Brain microvascular endothelial cell (primary cell): ENCODE measurements at regions not wholly inside any gene's neighbourhood (a gene's known extent, or its start where the extent isn't known, plus 50 kb on each side); places are given as distances from the start of the nearest gene placed in this dataset.

ENCODE experiments used
- DNase-seq: peaks from one replicate; pipeline ENCODE4 v3.0.0-alpha.2; 2020
- H3K27ac ChIP-seq: fragments of 250-450 bp; sonication (Bioruptor Pico); 2 replicates; pipeline ENCODE4 v1.5.1; 2020; ENCODE audit warnings: mild to moderate bottlenecking, moderate library complexity
- H3K27me3 ChIP-seq: fragments of 250-450 bp; sonication (Bioruptor Pico); replicated peaks from 2 replicates; pipeline ENCODE4 v1.5.1; 2020; ENCODE audit warnings: mild to moderate bottlenecking
- H3K36me3 ChIP-seq: fragments of 250-450 bp; sonication (Bioruptor Pico); replicated peaks from 2 replicates; pipeline ENCODE4 v1.5.1; 2020; ENCODE audit warnings: mild to moderate bottlenecking
- H3K4me3 ChIP-seq: 2 replicates; pipeline ENCODE4 v1.5.1; 2011; ENCODE audit warnings: low read depth, mild to moderate bottlenecking, control low read depth, low read length, moderate library complexity
- in situ Hi-C: cut with HindIII; loops from 2 replicates; pipeline ENCODE4 v1.10.0; 2017; ENCODE audit warnings: low sequenced_read_pairs, low pct_ligation_motif_present
- TF ChIP-seq, protein P1 (sequence below): IDR thresholded peaks from 2 replicates; pipeline ENCODE4 v1.5.1; 2011; ENCODE audit warnings: low read depth, mild to moderate bottlenecking, moderate library complexity, low read length, control low read depth, inconsistent platforms; ENCODE audit errors: missing control alignments

DNA sequence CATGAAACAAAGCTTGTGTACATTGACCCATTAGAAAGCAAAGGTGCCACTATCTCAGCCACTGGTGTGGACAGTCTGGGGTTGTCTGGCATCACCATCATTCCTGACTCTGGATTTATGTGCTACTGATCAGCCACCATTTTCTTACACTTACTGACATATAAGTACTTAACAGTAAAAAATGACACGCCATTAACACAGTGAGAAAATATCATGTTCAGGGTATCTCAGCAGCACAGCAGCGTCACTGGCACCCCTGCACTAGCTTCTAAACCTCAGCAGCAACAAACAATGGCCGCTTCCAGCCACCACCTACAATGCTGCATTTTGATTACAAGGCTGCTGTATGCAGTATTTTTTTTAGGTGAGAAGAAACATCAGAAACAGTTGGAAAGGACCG lies 253.4 kb upstream of the HDAC4 start:
- Histone ChIP-seq H3K27me3 (no peaks in the 10 kb centered on the region), H3K36me3 (no peaks in the 10 kb centered on the region), H3K27ac (no peak overlapping the region), H3K4me3 (no peak overlapping the region)
- TF ChIP-seq, protein P1, sequence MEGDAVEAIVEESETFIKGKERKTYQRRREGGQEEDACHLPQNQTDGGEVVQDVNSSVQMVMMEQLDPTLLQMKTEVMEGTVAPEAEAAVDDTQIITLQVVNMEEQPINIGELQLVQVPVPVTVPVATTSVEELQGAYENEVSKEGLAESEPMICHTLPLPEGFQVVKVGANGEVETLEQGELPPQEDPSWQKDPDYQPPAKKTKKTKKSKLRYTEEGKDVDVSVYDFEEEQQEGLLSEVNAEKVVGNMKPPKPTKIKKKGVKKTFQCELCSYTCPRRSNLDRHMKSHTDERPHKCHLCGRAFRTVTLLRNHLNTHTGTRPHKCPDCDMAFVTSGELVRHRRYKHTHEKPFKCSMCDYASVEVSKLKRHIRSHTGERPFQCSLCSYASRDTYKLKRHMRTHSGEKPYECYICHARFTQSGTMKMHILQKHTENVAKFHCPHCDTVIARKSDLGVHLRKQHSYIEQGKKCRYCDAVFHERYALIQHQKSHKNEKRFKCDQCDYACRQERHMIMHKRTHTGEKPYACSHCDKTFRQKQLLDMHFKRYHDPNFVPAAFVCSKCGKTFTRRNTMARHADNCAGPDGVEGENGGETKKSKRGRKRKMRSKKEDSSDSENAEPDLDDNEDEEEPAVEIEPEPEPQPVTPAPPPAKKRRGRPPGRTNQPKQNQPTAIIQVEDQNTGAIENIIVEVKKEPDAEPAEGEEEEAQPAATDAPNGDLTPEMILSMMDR: no peak
- in situ Hi-C loops: no loop called here
- DNase-seq: no peak

DNA sequence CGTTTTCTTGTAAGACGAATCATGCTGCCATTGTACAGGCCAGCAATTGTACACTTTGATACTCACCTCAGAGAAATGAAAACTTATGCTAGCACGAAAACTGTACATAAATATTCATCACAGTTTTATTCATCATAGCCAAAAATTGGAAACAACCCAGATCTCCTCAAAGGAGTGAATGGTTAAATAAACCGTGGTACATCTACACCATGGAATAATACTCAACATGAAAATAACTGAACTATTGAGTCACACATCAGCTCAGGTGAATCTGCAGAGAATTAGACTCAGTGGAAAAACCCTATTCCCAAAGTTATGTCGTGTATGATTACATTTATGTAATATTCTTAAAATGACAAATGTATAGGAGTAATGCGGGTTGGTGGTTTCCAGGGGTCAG lies 251.0 kb upstream of the HDAC4 start:
- TF ChIP-seq, protein P1: no peak
- no peaks in the 10 kb centered on the region for H3K36me3 ChIP-seq
- no peaks in the 10 kb centered on the region for H3K27me3 ChIP-seq
- no peak for DNase-seq
- H3K27ac ChIP-seq: no peak overlapping the region
- H3K4me3 ChIP-seq: no peak overlapping the region
- in situ Hi-C loops: no loop called here

DNA sequence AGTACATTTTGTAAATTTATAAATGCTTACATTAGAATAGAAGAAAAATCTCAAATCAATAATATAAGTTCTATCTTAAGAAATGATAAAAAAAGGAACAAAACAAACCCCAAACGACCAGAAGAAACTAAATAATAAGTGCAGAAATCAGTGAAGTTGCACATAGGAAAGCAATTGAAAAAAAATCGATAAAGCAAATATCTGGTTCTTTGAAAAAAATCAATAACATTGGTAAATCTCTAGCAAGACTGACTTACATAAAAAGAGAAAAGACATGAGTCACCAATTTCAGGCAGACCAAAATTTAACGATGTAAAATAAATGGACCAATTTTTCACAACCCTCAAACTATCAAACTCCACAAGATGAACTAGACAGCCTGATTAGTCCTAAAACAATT lies 249.9 kb upstream of the HDAC4 start:
- H3K27me3 ChIP-seq: no peaks in the 10 kb centered on the region
- in situ Hi-C loops: no loop called here
- no peak overlapping the region for H3K27ac ChIP-seq
- TF ChIP-seq, protein P1: no peak
- H3K4me3 ChIP-seq: no peak overlapping the region
- DNase-seq: no peak
- no peaks in the 10 kb centered on the region for H3K36me3 ChIP-seq

DNA sequence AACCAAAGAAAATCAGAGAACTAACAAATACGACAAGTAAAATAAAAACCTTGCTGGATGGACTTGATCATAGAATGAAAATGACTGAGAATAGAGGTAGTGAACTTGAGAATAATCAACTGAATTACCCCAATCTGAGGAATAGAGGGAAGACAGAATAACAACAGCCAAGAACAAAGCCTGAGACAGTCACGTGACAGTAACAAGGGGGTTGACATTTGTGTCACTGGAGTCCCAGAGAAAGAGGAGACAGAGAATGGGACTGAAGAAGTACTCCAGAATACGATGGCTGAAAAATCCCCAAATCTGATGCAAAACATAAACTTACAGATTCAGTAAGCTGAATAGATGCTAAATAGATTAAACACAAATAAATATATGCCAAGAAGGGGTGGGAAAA lies 248.5 kb upstream of the HDAC4 start:
- Histone ChIP-seq H3K27ac (no peak overlapping the region), H3K36me3 (no peaks in the 10 kb centered on the region), H3K4me3 (no peak overlapping the region), H3K27me3 (no peaks in the 10 kb centered on the region)
- in situ Hi-C loops: no loop called here
- DNase-seq: no peak
- TF ChIP-seq, protein P1: no peak

DNA sequence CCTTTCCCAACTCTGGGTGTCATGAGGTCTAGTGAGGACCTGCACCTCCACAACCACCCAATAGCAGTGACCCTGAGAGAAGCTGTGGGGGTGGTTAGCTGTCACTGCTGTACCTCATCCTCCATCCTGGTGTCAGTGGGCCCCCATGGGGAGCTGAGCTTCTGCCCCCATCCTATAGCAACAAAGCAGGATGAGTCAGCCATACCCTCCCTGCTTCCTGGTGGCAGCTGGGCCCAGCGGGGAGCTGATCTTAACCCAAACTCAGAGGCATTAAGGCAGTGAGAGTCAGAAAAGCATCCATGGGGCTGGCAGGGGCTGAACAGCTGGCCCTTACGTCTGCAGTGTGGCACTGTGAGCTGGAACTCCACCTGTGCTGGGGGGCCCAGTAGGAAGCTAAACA lies 247.8 kb upstream of the HDAC4 start:
- TF ChIP-seq, protein P1: no peak
- Histone ChIP-seq H3K4me3 (no peak overlapping the region), H3K27ac (no peak overlapping the region), H3K27me3 (no peaks in the 10 kb centered on the region), H3K36me3 (no peaks in the 10 kb centered on the region)
- in situ Hi-C loops: no loop called here
- DNase-seq: no peak

DNA sequence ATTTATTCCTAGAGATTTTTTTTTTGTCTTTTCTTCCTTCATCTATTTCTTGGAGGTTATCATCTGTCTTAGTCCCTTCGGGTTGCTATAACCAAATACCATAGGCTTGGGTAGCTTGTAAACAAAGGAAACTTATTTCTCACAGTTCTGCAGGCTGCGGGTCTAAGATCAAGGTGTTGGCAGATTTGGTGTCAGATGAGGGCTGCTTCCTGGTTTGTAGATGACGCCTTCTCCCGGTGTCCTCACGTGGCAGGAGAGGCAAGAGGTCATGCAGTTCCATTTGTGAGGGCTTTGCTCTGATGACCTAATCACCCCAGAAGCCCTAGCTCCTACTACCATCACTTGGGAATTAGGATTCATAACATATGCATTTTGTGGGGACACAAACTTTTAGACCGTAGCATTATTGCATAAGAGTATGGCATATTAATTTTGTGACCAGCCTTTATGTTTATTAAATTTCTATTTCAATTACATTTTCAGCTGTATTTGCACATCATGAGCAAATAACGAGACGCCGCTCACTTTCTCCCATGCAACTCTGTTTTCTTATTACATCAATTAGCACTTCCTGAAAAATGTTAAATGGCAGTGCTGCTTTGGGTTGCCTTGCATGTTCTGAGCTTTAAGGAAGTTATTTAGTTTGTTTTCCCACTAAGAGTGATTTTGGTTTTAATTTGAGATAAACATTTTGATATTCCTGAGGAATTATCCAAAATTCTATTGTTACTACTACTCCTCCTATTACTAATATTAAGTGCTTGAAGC lies 246.4 kb upstream of the HDAC4 start:
- in situ Hi-C loops: no loop called here
- no peak overlapping the region for H3K27ac ChIP-seq
- no peak for DNase-seq
- no peak overlapping the region for H3K4me3 ChIP-seq
- TF ChIP-seq, protein P1: no peak
- no peaks in the 10 kb centered on the region for H3K27me3 ChIP-seq
- no peaks in the 10 kb centered on the region for H3K36me3 ChIP-seq
